PC-3 (cell line): ENCODE measurements at regions not wholly inside any gene's neighbourhood (a gene's known extent, or its start where the extent isn't known, plus 50 kb on each side); places are given as distances from the start of the nearest gene placed in this dataset.

Experiments used
- ATAC-seq: fragments of 200-7000 bp; cut with Tn5 transposase; 2 replicates; pipeline ENCODE4 v1.9.1; 2020; ENCODE audit warnings: mild to moderate bottlenecking, moderate library complexity
- BruUV-seq: library from RNA; stranded (reverse); fragments of 400-500 nt; replicated peaks from 2 replicates; lab custom pipeline; 2021; lab: Mats Ljungman, UMichigan
- CTCF ChIA-PET: fragments of 300-600 bp; sonication (Branson Sonifier 250); formaldehyde crosslinking; loops from one replicate; lab custom pipeline; 2022; ENCODE audit warnings: antibody characterized with exemption; lab: Charles Lee
- POLR2A ChIA-PET: fragments of 300-600 bp; sonication (Branson Sonifier 250); formaldehyde crosslinking; loops from one replicate; lab custom pipeline; 2022; ENCODE audit warnings: antibody characterized with exemption; ENCODE audit not compliant: unreplicated experiment; lab: Charles Lee
- DNase-seq: peaks from one replicate; pipeline ENCODE4 v3.0.0-alpha.2; 2015
- H2AFZ ChIP-seq: fragments of 300-600 bp; sonication (generic); 2 replicates; pipeline ENCODE4 v1.6.0; 2016; ENCODE audit warnings: antibody characterized with exemption, low read length
- H3F3A ChIP-seq: fragments of 300-600 bp; sonication (generic); one replicate; pipeline ENCODE4 v1.6.0; 2017; ENCODE audit warnings: antibody characterized with exemption, low read length, control low read depth, mild to moderate bottlenecking; ENCODE audit not compliant: unreplicated experiment
- H3K27ac ChIP-seq: fragments of 300-600 bp; sonication (generic); 2 replicates; pipeline ENCODE4 v1.5.1; 2016; ENCODE audit warnings: mild to moderate bottlenecking, low read length
- H3K27me3 ChIP-seq: fragments of 300-600 bp; sonication (generic); 2 replicates; pipeline ENCODE4 v1.6.1; 2016; ENCODE audit warnings: low read length, mixed read lengths
- H3K36me3 ChIP-seq: fragments of 300-600 bp; sonication (generic); 2 replicates; pipeline ENCODE4 v1.6.1; 2016; ENCODE audit warnings: low read depth, mixed run types, low read length, mixed read lengths
- H3K4me1 ChIP-seq: fragments of 300-600 bp; sonication (generic); 2 replicates; pipeline ENCODE4 v1.5.1; 2016; ENCODE audit warnings: low read length; ENCODE audit not compliant: insufficient read depth
- H3K4me2 ChIP-seq: fragments of 300-600 bp; sonication (generic); 2 replicates; pipeline ENCODE4 v1.6.0; 2016; ENCODE audit warnings: low read length
- H3K4me3 ChIP-seq: fragments of 300-600 bp; sonication (generic); 2 replicates; pipeline ENCODE4 v1.5.1; 2016; ENCODE audit warnings: mild to moderate bottlenecking, low read length, mixed read lengths
- H3K79me2 ChIP-seq: fragments of 300-600 bp; sonication (generic); 2 replicates; pipeline ENCODE4 v1.6.1; 2017; ENCODE audit warnings: low read length, mixed read lengths
- H3K9ac ChIP-seq: fragments of 300-600 bp; sonication (generic); 2 replicates; pipeline ENCODE4 v1.6.0; 2016; ENCODE audit warnings: mild to moderate bottlenecking, low read length
- H3K9me2 ChIP-seq: fragments of 300-600 bp; sonication (generic); replicated peaks from 2 replicates; pipeline ENCODE4 v1.6.1; 2016; ENCODE audit warnings: mixed run types, low read length, mixed read lengths
- H3K9me3 ChIP-seq: fragments of 300-600 bp; sonication (generic); 2 replicates; pipeline ENCODE4 v1.6.1; 2016; ENCODE audit warnings: low read length, mixed read lengths
- H4K20me1 ChIP-seq: fragments of 300-600 bp; sonication (generic); 2 replicates; pipeline ENCODE4 v1.6.1; 2016; ENCODE audit warnings: low read length, mixed read lengths
- EZH2 ChIP-seq: fragments of 300-600 bp; sonication (generic); IDR thresholded peaks from one replicate; pipeline ENCODE4 v1.6.1; 2017; ENCODE audit warnings: antibody characterized with exemption, mild to moderate bottlenecking, low read length; ENCODE audit not compliant: unreplicated experiment
- EZH2phosphoT487 ChIP-seq: fragments of 300-600 bp; sonication (generic); IDR thresholded peaks from 2 replicates; pipeline ENCODE4 v1.6.1; 2018; ENCODE audit warnings: mild to moderate bottlenecking, antibody characterized with exemption, low read length, borderline replicate concordance
- intact Hi-C: fragments of 100-400 bp; cut with micrococcal nuclease; formaldehyde crosslinking; loops from 2 replicates; pipeline ENCODE4 v1.9.0; 2023
- TF ChIP-seq, protein P1 (sequence below): fragments of 300-600 bp; sonication (generic); conservative IDR thresholded peaks from 2 replicates; pipeline ENCODE4 v1.5.1; 2017; ENCODE audit warnings: antibody characterized with exemption, low read depth, mild to moderate bottlenecking, low read length

GRCh38 chr5:167889276-167889675 is 402.2 kb upstream of the WWC1 start:
- DNase-seq (no peak), ATAC-seq (no peak)
- H3F3A ChIP-seq, result no peaks in the 10 kb centered on the region
- TF ChIP-seq EZH2 (no peak), EZH2phosphoT487 (no peak)
- TF ChIP-seq, protein P1, sequence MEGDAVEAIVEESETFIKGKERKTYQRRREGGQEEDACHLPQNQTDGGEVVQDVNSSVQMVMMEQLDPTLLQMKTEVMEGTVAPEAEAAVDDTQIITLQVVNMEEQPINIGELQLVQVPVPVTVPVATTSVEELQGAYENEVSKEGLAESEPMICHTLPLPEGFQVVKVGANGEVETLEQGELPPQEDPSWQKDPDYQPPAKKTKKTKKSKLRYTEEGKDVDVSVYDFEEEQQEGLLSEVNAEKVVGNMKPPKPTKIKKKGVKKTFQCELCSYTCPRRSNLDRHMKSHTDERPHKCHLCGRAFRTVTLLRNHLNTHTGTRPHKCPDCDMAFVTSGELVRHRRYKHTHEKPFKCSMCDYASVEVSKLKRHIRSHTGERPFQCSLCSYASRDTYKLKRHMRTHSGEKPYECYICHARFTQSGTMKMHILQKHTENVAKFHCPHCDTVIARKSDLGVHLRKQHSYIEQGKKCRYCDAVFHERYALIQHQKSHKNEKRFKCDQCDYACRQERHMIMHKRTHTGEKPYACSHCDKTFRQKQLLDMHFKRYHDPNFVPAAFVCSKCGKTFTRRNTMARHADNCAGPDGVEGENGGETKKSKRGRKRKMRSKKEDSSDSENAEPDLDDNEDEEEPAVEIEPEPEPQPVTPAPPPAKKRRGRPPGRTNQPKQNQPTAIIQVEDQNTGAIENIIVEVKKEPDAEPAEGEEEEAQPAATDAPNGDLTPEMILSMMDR, result no peak
- no peaks in the 10 kb centered on the region for H3K4me1 ChIP-seq
- no peak overlapping the region for H3K27ac ChIP-seq
- ChIA-PET POLR2A (no interaction called here), CTCF (no interaction called here)
- no peak overlapping the region for H3K4me3 ChIP-seq
- no peak overlapping the region for H2AFZ ChIP-seq
- H3K27me3 ChIP-seq, result peaks cover 85% of the 10 kb centered on the region
- H3K9ac ChIP-seq, result no peak overlapping the region
- no peaks in the 10 kb centered on the region for H4K20me1 ChIP-seq
- no peaks in the 10 kb centered on the region for H3K79me2 ChIP-seq
- intact Hi-C loops, result no loop called here
- no peak overlapping the region for H3K4me2 ChIP-seq
- no peaks in the 10 kb centered on the region for H3K36me3 ChIP-seq
- no peaks in the 10 kb centered on the region for H3K9me2 ChIP-seq
- no peaks in the 10 kb centered on the region for H3K9me3 ChIP-seq
- no TSS peak for BruUV-seq

GRCh38 chr5:167892352-167893115 is 398.9 kb upstream of the WWC1 start:
- intact Hi-C loops, result no loop called here
- no TSS peak for BruUV-seq
- H3K27ac ChIP-seq, result no peak overlapping the region
- DNase-seq (no peak), ATAC-seq (no peak)
- H3K4me1 ChIP-seq, result no peaks in the 10 kb centered on the region
- no peaks in the 10 kb centered on the region for H3K36me3 ChIP-seq
- H4K20me1 ChIP-seq, result no peaks in the 10 kb centered on the region
- H3K27me3 ChIP-seq, result peaks cover 85% of the 10 kb centered on the region
- ChIA-PET POLR2A (no interaction called here), CTCF (no interaction called here)
- no peaks in the 10 kb centered on the region for H3F3A ChIP-seq
- no peak overlapping the region for H3K9ac ChIP-seq
- TF ChIP-seq EZH2phosphoT487 (no peak), EZH2 (no peak)
- TF ChIP-seq, protein P1, result no peak
- H3K4me3 ChIP-seq, result no peak overlapping the region
- H3K79me2 ChIP-seq, result no peaks in the 10 kb centered on the region
- H3K9me2 ChIP-seq, result no peaks in the 10 kb centered on the region
- H3K9me3 ChIP-seq, result no peaks in the 10 kb centered on the region
- H2AFZ ChIP-seq, result no peak overlapping the region
- no peak overlapping the region for H3K4me2 ChIP-seq

DNA sequence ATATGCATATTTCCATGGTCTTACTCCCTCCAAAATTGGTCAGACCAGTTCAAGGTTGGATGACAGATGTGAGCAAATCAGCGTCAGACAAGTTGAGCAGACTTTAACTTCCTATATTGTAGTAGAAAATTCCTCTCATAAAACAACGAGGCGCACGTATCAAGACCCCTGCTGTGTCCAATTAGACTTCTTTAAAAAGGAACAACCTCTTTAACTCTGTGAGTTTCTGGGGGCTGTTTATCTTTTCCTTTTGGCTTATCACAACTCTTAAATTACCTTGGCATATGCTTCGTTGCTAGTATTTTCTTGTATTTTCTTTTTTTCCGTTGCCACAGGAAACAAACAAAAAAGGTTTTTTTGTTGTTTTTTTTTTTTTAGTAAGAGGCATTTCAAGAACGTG is 398.2 kb upstream of the WWC1 start:
- H3K79me2 ChIP-seq, result no peaks in the 10 kb centered on the region
- no peaks in the 10 kb centered on the region for H3K36me3 ChIP-seq
- H3K4me3 ChIP-seq, result no peak overlapping the region
- ChIA-PET CTCF (no interaction called here), POLR2A (no interaction called here)
- peaks cover 85% of the 10 kb centered on the region for H3K27me3 ChIP-seq
- no peak overlapping the region for H3K27ac ChIP-seq
- TF ChIP-seq, protein P1, result no peak
- TF ChIP-seq EZH2, result no peak
- no peak for TF ChIP-seq EZH2phosphoT487
- no peaks in the 10 kb centered on the region for H4K20me1 ChIP-seq
- intact Hi-C loops, result no loop called here
- no peaks in the 10 kb centered on the region for H3K9me3 ChIP-seq
- H3K4me1 ChIP-seq, result no peaks in the 10 kb centered on the region
- no peak for ATAC-seq
- BruUV-seq, result no TSS peak
- H3K4me2 ChIP-seq, result no peak overlapping the region
- H2AFZ ChIP-seq, result no peak overlapping the region
- no peak for DNase-seq
- H3F3A ChIP-seq, result no peaks in the 10 kb centered on the region
- H3K9ac ChIP-seq, result no peak overlapping the region
- H3K9me2 ChIP-seq, result no peaks in the 10 kb centered on the region
